Ascending aorta (tissue), 2 donors: ENCODE measurements at regions not wholly inside any gene's neighbourhood (a gene's known extent, or its start where the extent isn't known, plus 50 kb on each side); places are given as distances from the start of the nearest gene placed in this dataset.
"Not testable (repeated sequence)": the region's sequence is repeated elsewhere in the genome, so short reads cannot be mapped to it uniquely, and the experiment has no call there.

ENCODE experiments used
- DNase-seq, 2 donors: peaks; one replicate each; pipeline ENCODE4 v3.0.0-alpha.2; 2019; ENCODE audit warnings: low spot score in 2 of 2
- H3K27ac ChIP-seq, 2 donors: fragments of 200-600 bp; sonication (generic); one replicate each; pipeline ENCODE4 v1.5.1; 2016 to 2017; ENCODE audit warnings: mild to moderate bottlenecking in 1 of 2
- H3K27me3 ChIP-seq: fragments of 200-600 bp; sonication (generic); one replicate; pipeline ENCODE4 v1.5.1; 2017
- H3K36me3 ChIP-seq, 2 donors: fragments of 200-600 bp; sonication (generic); one replicate each; pipeline ENCODE4 v1.5.1; 2016
- H3K4me1 ChIP-seq, 2 donors: fragments of 200-600 bp; sonication (generic); one replicate each; pipeline ENCODE4 v1.5.1; 2016 to 2017; ENCODE audit warnings: mild to moderate bottlenecking in 1 of 2
- H3K4me3 ChIP-seq, 2 donors: fragments of 200-600 bp; sonication (generic); one replicate each; pipeline ENCODE4 v1.5.1; 2016 to 2017; ENCODE audit warnings: mild to moderate bottlenecking in 1 of 2
- H3K9me3 ChIP-seq, 2 donors: fragments of 200-600 bp; sonication (generic); one replicate each; pipeline ENCODE4 v1.5.1; 2016
- CTCF ChIP-seq, 3 experiments: fragments of 200-600 bp in 2 of 3; fragments of 450-650 bp in 1 of 3; sonication (generic) in 2 of 3; IDR thresholded peaks; one replicate each; pipeline ENCODE4 v1.5.1; 2016 to 2019; ENCODE audit warnings: antibody characterized with exemption in 3 of 3, mild to moderate bottlenecking in 1 of 3, moderate library complexity in 1 of 3
- intact Hi-C: fragments of 100-400 bp; cut with DNase I; formaldehyde crosslinking; loops from one replicate; pipeline ENCODE4 v1.15.1; 2023

DNA sequence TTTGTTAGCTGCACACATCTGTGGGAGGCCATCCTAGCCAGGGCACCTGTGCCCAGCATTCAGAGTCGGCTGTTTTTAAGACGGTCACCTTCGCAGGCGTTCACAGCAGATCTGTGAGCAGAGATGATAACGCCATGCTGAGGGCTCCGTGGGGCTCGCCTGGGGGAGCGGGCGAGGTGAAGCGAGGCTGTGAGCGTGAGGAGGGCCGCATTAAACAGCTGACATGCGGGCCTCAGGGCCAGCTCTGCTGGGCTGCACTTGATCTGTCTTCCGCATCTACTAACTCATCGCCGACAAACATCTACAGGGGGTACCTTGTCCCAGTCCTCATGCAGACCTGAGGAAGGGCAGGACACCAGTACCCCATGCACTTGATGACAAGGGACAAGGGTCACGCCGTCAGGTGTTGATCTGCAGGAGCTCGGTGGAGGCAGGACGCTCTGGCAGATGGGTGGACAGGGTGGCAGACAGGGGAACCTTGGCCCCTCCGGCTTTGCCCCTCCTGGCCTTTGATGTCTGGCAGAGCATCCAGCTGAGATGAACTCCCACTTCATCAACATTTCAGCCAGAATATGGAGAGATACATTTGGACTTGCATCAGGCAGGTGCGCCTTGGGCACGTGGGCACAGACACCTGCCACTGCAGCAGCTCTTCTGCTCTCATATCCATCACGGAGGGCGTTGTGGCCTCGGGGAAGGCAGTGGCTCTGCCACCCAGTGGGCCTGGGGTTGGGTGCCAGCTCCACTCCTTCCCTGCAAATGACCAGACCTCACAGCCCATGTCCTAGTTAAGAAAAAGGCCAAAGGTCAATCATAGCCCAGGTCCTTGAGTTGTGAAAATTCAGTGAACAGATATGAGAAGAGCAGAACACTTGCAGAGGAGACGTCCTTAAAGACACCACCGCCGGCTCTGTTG, 822.9 kb downstream of the BRD1 start:
- no peak overlapping the region for H3K4me3 ChIP-seq

GRCh38 chr22:48997605-48998004, 830.1 kb downstream of the BRD1 start:
- intact Hi-C loops: not testable (repeated sequence)

More for the DNA sequence above, 822.9 kb downstream of the BRD1 start:
- Histone ChIP-seq H3K4me1 (peaks cover 0 to 8% of the 10 kb centered on the region in 2 donors), H3K9me3 (no peaks in the 10 kb centered on the region), H3K36me3 (no peaks in the 10 kb centered on the region), H3K27me3 (no peaks in the 10 kb centered on the region), H3K27ac (no peak overlapping the region)
- DNase-seq: no peak
- no peak for TF ChIP-seq CTCF (IDR thresholded peaks at IDR 0.05)
- intact Hi-C loops: no loop called here

GRCh38 chr22:48993655-48994054, 834.0 kb downstream of the BRD1 start:
- no peak overlapping the region for H3K4me3 ChIP-seq
- no peak for DNase-seq
- H3K27me3 ChIP-seq: no peaks in the 10 kb centered on the region
- H3K9me3 ChIP-seq: no peaks in the 10 kb centered on the region
- intact Hi-C loops: no loop called here
- H3K4me1 ChIP-seq: no peaks in the 10 kb centered on the region
- TF ChIP-seq CTCF (IDR thresholded peaks at IDR 0.05): no peak
- no peak overlapping the region for H3K27ac ChIP-seq
- H3K36me3 ChIP-seq: no peaks in the 10 kb centered on the region

More at GRCh38 chr22:48997605-48998004, 830.1 kb downstream of the BRD1 start:
- H3K4me3 ChIP-seq, H3K36me3 ChIP-seq, H3K27me3 ChIP-seq, H3K27ac ChIP-seq, DNase-seq, H3K9me3 ChIP-seq, H3K4me1 ChIP-seq: not testable (repeated sequence)

GRCh38 chr22:48984639-48985038, 843.0 kb downstream of the BRD1 start:
- intact Hi-C loops: no loop called here
- Histone ChIP-seq H3K4me3 (no peak overlapping the region), H3K4me1 (no peaks in the 10 kb centered on the region), H3K27me3 (no peaks in the 10 kb centered on the region), H3K36me3 (no peaks in the 10 kb centered on the region), H3K27ac (no peak overlapping the region), H3K9me3 (no peaks in the 10 kb centered on the region)
- no peak for DNase-seq
- TF ChIP-seq CTCF (IDR thresholded peaks at IDR 0.05): no peak

DNA sequence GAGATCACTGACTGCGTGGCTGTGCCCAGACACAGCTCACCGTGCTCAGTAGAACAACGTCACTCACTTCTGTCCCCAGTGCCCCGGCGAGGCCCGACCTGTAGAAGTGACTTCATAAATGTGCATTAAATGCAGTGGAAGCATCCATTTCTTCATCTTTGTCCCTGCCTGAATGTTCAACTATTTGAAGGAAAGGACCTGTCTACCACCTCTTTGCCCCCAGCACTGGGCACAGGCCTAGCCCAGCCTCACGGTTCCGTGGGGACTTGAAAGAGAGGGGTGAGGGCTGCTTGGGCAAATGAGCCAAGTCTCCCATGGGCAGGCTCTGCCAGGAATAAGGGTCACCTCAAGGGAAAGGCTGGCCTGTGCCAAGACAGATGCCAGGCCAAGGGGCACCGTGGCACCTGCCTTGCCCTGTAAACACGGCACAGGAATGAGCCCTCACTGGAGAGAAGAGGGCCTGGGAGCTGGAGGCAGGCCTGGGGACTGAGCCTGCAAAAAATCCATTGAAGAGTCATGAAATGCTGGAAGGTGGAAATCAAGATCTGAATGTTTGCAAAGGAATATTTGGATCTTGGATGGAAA, 845.3 kb downstream of the BRD1 start:
- Histone ChIP-seq H3K4me3 (no peak overlapping the region), H3K4me1 (no peaks in the 10 kb centered on the region), H3K36me3 (no peaks in the 10 kb centered on the region), H3K27me3 (no peaks in the 10 kb centered on the region), H3K27ac (no peak overlapping the region), H3K9me3 (no peaks in the 10 kb centered on the region)
- intact Hi-C loops: no loop called here
- no peak for DNase-seq
- TF ChIP-seq CTCF (IDR thresholded peaks at IDR 0.05): no peak

GRCh38 chr22:48981371-48982061, 846.2 kb downstream of the BRD1 start:
- Histone ChIP-seq H3K9me3 (no peaks in the 10 kb centered on the region), H3K27ac (no peak overlapping the region), H3K27me3 (no peaks in the 10 kb centered on the region), H3K4me1 (no peaks in the 10 kb centered on the region), H3K4me3 (no peak overlapping the region), H3K36me3 (no peaks in the 10 kb centered on the region)
- DNase-seq: no peak
- intact Hi-C loops: no loop called here
- TF ChIP-seq CTCF (IDR thresholded peaks at IDR 0.05): no peak
